Lower lobe of right lung (tissue), 2 donors: ENCODE measurements at regions not wholly inside any gene's neighbourhood (a gene's known extent, or its start where the extent isn't known, plus 50 kb on each side); places are given as distances from the start of the nearest gene placed in this dataset.

Source experiments
- ATAC-seq, 2 donors: fragments of 200-7000 bp; cut with Tn5 transposase; one replicate each; pipeline ENCODE4 v1.9.1; 2020 to 2022; ENCODE audit warnings: mild to moderate bottlenecking in 2 of 2, moderate library complexity in 2 of 2
- DNase-seq: peaks from one replicate; pipeline ENCODE4 v3.0.0-alpha.2; 2020
- H3K27ac ChIP-seq: fragments of 200-600 bp; one replicate; pipeline ENCODE4 v1.8.0; 2022
- H3K27me3 ChIP-seq: fragments of 200-600 bp; one replicate; pipeline ENCODE4 v1.8.0; 2022; ENCODE audit warnings: low read depth
- H3K36me3 ChIP-seq: fragments of 200-600 bp; one replicate; pipeline ENCODE4 v1.8.0; 2022; ENCODE audit warnings: mild to moderate bottlenecking
- H3K4me1 ChIP-seq: fragments of 200-600 bp; one replicate; pipeline ENCODE4 v1.8.0; 2022
- H3K4me3 ChIP-seq: fragments of 200-600 bp; one replicate; pipeline ENCODE4 v1.8.0; 2022; ENCODE audit warnings: mild to moderate bottlenecking
- H3K9me3 ChIP-seq: fragments of 200-600 bp; one replicate; pipeline ENCODE4 v1.8.0; 2022
- intact Hi-C: fragments of 100-400 bp; cut with DNase I; formaldehyde crosslinking; loops from one replicate; pipeline ENCODE4 v1.11.0; 2022
- TF ChIP-seq, protein P1 (sequence below): fragments of 200-600 bp; IDR thresholded peaks from one replicate; pipeline ENCODE4 v1.8.0; 2022; ENCODE audit warnings: antibody characterized with exemption, mild to moderate bottlenecking
- donor health status: DM: no; HTN: yes; CAD: no; lungs with severe emphysema.

DNA sequence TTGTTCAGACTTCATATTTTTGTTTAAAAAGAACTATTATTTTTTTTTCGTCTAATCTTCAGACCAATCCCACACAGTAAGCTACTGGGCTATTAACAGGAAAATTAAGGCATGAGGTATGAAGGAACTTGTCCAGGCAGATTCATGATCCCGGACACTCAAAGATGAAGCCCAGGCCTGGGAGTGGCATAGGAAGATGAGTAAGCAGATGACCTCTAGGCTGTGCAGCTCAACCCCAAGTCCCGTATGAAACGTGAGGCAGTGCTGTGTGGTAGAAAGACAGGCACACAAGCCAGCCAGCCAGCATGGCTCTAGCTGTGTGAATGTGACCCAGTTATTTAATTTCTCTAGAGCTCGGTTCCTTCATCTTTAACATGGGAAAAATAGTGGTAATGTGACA lies 231.9 kb downstream of the CLIC5 start:
- Histone ChIP-seq H3K4me3 (no peak overlapping the region), H3K27ac (no peak overlapping the region), H3K4me1 (no peaks in the 10 kb centered on the region), H3K9me3 (no peaks in the 10 kb centered on the region), H3K27me3 (no peaks in the 10 kb centered on the region), H3K36me3 (no peaks in the 10 kb centered on the region)
- DNase-seq (no peak), ATAC-seq (no peak)
- TF ChIP-seq, protein P1, sequence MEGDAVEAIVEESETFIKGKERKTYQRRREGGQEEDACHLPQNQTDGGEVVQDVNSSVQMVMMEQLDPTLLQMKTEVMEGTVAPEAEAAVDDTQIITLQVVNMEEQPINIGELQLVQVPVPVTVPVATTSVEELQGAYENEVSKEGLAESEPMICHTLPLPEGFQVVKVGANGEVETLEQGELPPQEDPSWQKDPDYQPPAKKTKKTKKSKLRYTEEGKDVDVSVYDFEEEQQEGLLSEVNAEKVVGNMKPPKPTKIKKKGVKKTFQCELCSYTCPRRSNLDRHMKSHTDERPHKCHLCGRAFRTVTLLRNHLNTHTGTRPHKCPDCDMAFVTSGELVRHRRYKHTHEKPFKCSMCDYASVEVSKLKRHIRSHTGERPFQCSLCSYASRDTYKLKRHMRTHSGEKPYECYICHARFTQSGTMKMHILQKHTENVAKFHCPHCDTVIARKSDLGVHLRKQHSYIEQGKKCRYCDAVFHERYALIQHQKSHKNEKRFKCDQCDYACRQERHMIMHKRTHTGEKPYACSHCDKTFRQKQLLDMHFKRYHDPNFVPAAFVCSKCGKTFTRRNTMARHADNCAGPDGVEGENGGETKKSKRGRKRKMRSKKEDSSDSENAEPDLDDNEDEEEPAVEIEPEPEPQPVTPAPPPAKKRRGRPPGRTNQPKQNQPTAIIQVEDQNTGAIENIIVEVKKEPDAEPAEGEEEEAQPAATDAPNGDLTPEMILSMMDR, result no peak
- intact Hi-C loops, result no loop called here

DNA sequence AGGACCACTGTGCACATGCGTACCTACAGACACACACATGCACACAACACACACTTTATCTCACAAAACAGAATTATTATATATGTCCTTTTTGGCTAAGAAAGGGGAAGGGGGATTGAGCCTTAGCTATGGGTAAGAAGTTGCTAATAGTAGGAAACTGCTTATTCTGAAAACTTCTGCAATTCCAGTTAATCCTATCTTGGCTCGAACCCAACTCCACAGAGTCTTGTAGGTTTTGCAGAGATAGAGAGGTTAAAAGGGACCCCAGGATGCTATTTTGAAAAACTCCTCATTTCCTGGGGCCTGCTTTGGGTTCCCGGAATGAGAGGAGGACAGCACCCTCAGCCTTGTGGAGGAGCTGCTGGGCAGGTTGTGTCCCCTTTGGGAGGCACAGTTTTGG lies 233.8 kb downstream of the CLIC5 start:
- Histone ChIP-seq H3K27ac (no peak overlapping the region), H3K4me1 (no peaks in the 10 kb centered on the region), H3K4me3 (no peak overlapping the region), H3K9me3 (no peaks in the 10 kb centered on the region), H3K36me3 (no peaks in the 10 kb centered on the region), H3K27me3 (no peaks in the 10 kb centered on the region)
- TF ChIP-seq, protein P1, result no peak
- intact Hi-C loops, result no loop called here
- no peak for DNase-seq
- no peak for ATAC-seq

DNA sequence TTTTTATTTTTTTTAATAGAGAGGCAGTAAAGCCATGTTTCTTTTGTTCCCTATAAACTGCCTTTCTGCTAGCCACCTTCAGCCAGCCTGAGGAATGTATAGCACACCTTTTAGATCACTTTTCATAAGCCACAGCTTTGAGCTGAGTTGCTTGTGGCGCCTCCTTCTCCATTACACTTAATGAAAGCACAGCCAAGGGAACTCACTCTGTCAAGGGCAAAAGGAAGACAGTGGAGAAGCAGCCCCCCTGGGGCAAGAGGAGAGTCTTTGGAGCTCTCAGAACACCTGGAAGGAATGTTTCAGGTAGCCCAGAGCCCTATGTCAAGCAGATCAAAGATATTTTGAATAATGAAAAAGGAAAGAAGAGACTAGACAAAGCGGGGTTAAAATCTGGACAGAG lies 235.1 kb downstream of the CLIC5 start:
- no peaks in the 10 kb centered on the region for H3K36me3 ChIP-seq

DNA sequence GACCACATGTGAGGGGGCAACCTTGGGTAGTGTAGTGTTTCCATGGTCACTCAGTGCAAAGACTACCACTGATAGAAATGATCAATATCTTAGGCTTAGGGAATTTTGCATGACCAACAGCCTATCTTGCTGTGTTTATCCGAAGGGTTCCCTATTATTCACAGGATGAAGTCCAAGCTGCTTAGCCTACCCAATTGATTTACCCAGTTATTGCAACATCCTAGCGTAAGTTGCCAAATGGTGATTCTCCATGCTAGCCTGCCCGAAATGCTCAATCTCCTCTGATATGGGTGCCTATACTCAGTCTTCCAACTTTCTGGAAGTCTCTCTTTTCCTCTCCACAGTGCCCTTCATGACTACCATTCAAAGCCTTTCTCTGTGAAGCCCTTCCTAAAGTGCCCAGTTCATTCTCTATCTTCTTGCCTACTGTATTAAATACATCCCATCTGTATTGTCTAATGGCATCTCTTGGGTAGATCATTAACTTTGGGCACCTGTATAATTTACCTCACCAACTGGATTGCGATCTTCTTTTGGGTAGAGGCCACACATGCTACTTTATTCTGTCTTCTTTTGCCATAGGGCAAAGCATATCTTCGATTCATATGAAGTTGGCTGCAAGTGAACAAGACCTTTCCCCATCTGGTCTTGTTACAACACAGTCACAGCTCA lies 240.5 kb downstream of the CLIC5 start:
- TF ChIP-seq, protein P1, result no peak
- intact Hi-C loops, result no loop called here
- no peaks in the 10 kb centered on the region for H3K27me3 ChIP-seq
- DNase-seq (no peak), ATAC-seq (no peak)
- H3K27ac ChIP-seq, result no peak overlapping the region
- H3K36me3 ChIP-seq, result no peaks in the 10 kb centered on the region
- H3K4me3 ChIP-seq, result no peak overlapping the region
- H3K4me1 ChIP-seq, result no peaks in the 10 kb centered on the region
- H3K9me3 ChIP-seq, result no peaks in the 10 kb centered on the region

More for the DNA sequence above, 235.1 kb downstream of the CLIC5 start:
- Histone ChIP-seq H3K27ac (no peak overlapping the region), H3K4me3 (no peak overlapping the region), H3K9me3 (no peaks in the 10 kb centered on the region), H3K4me1 (no peaks in the 10 kb centered on the region), H3K27me3 (no peaks in the 10 kb centered on the region)
- ATAC-seq, result no peak
- intact Hi-C loops, result no loop called here
- no peak for DNase-seq
- TF ChIP-seq, protein P1, result no peak

DNA sequence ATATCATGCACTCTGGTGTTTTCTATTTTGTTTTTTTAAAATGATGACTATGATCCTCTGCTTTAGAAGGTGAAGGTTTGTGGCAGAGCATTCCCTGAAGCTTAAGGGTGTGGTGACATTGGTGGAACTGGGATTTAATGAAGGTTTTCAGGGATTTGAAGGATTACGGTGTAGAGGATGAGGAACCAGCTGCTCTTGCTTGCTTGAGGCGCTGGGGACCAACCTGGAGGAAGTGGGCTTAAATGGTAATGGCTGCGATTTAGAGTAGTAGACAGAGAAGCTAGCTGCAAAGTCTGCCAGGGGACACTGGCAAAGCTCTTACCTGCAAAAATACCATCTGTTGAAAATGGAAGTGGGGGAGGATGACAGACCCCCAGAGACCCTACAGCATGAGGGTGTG lies 241.8 kb downstream of the CLIC5 start:
- ATAC-seq, result no peak

More for the DNA sequence above, 241.8 kb downstream of the CLIC5 start:
- intact Hi-C loops, result no loop called here
- DNase-seq, result no peak
- H3K9me3 ChIP-seq, result no peaks in the 10 kb centered on the region
- H3K4me1 ChIP-seq, result no peaks in the 10 kb centered on the region
- H3K36me3 ChIP-seq, result no peaks in the 10 kb centered on the region
- TF ChIP-seq, protein P1, result no peak
- H3K27ac ChIP-seq, result no peak overlapping the region
- H3K27me3 ChIP-seq, result no peaks in the 10 kb centered on the region
- H3K4me3 ChIP-seq, result no peak overlapping the region
